ENCODE measurements at regions not wholly inside any gene's neighbourhood (a gene's known extent, or its start where the extent isn't known, plus 50 kb on each side); places are given as distances from the start of the nearest gene placed in this dataset.

DNA sequence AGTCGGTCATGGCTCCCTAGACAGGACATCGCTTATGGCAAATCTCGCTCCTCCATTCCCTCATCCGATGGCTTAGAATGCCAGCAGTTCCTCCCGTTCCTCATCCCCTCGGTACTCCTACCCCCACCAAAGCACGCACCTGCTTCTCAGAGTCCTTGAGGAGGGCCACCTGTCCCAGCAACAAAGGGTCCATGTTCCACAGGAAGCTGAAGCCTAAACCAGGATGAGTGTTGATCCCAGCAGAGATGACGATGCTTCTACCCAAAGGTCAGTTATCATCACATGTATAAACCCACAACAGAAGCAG lies 111.2 kb downstream of the THBS2 start:
- intact Hi-C loops (cut with DNase I; ENCODE audit: low total_unique reads) = no loop called here
- 81 to 86% methylated on average over 8 of the region's 8 CpGs for WGBS, 2 donors
- TF ChIP-seq POLR2A (IDR thresholded peaks at IDR 0.05) = no peak
- TF ChIP-seq, protein P1, sequence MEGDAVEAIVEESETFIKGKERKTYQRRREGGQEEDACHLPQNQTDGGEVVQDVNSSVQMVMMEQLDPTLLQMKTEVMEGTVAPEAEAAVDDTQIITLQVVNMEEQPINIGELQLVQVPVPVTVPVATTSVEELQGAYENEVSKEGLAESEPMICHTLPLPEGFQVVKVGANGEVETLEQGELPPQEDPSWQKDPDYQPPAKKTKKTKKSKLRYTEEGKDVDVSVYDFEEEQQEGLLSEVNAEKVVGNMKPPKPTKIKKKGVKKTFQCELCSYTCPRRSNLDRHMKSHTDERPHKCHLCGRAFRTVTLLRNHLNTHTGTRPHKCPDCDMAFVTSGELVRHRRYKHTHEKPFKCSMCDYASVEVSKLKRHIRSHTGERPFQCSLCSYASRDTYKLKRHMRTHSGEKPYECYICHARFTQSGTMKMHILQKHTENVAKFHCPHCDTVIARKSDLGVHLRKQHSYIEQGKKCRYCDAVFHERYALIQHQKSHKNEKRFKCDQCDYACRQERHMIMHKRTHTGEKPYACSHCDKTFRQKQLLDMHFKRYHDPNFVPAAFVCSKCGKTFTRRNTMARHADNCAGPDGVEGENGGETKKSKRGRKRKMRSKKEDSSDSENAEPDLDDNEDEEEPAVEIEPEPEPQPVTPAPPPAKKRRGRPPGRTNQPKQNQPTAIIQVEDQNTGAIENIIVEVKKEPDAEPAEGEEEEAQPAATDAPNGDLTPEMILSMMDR (IDR thresholded peaks at IDR 0.05) = no peak
- peak in 1 of 2 donors; percentile 65 for DNase-seq (ENCODE audit: low spot score in 2 of 2)
- H3K4me3 ChIP-seq (ENCODE audit: low read depth, poor library complexity, severe bottlenecking) = no peak overlapping the region

DNA sequence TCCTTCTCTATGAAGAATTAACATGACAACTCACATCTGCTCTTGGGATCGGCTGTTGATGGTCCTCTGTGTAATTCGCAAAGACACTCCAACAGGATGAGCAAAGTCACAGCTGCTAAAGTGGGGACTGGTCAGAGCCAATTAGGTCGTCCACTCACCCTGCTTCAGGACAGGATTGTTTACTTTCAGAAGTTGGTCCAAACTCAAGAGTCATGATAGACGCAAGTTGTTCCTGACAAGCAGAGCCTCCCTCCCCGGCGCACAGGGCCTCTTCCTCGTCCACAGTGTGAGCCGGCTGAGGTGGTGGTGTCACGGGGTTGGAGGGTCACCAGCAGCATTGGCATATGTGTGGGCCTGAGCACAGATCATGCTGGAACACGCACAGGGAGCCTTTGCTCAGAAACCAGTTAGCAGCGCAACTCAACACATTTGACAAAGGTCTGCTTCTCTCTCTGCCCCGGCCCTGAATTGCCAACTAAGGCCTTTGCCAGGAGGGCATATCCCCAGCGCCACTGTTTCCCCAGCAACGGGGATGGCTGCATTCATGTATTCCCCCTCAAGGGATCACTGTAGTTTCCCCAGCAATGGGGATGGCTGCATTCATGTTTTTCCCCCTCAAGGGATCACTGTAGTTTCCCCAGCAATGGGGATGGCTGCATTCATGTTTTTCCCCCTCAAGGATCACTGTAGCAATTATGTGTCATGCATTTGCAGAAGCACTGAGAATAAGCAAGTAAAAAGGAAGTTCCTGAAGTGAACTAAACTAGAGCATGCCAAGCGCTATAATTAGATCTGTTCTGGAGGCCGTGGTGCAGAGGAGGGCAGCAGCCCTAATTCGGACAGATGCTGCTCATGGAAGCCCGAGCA lies 111.7 kb downstream of the THBS2 start:
- no peak for TF ChIP-seq POLR2A (IDR thresholded peaks at IDR 0.05)
- TF ChIP-seq, protein P1 (IDR thresholded peaks at IDR 0.05) = no peak
- WGBS, 2 donors = 39 to 48% methylated on average over 14 to 18 of the region's 18 CpGs
- intact Hi-C loops (cut with DNase I; ENCODE audit: low total_unique reads) = no loop called here
- peak in 1 of 2 donors; percentile 84 for DNase-seq (ENCODE audit: low spot score in 2 of 2)
- H3K4me3 ChIP-seq (ENCODE audit: low read depth, poor library complexity, severe bottlenecking) = no peak overlapping the region

DNA sequence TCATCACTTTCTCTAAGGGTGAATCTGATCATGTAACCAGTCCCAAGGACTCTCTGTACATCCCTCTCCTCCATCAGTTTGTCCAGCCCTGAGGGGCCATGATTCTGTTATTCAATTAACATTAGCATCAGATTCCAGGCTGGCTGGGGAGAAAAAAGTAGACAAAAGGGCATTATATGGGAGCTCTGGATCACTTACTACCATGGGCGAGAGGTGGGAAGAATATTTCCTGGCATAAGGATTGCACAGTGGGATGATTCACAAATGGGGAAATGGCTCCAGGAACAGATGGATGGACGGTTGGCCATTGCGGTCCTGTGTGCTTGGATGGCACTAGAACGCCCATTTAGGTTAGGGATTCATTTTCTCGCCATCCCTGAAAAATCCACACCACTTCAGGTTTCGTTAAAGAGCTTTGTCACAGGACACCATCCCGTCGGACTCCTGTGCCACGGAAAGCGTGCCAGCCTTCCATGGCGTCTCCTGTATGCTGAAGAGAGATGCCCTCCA lies 112.6 kb downstream of the THBS2 start:
- no peak overlapping the region for H3K4me3 ChIP-seq (ENCODE audit: low read depth, poor library complexity, severe bottlenecking)
- TF ChIP-seq POLR2A (IDR thresholded peaks at IDR 0.05) = no peak
- TF ChIP-seq, protein P1 (IDR thresholded peaks at IDR 0.05) = no peak
- 89 to 93% methylated on average over 11 of the region's 11 CpGs for WGBS, 2 donors
- intact Hi-C loops (cut with DNase I; ENCODE audit: low total_unique reads) = no loop called here
- no peak for DNase-seq (ENCODE audit: low spot score in 2 of 2)

DNA sequence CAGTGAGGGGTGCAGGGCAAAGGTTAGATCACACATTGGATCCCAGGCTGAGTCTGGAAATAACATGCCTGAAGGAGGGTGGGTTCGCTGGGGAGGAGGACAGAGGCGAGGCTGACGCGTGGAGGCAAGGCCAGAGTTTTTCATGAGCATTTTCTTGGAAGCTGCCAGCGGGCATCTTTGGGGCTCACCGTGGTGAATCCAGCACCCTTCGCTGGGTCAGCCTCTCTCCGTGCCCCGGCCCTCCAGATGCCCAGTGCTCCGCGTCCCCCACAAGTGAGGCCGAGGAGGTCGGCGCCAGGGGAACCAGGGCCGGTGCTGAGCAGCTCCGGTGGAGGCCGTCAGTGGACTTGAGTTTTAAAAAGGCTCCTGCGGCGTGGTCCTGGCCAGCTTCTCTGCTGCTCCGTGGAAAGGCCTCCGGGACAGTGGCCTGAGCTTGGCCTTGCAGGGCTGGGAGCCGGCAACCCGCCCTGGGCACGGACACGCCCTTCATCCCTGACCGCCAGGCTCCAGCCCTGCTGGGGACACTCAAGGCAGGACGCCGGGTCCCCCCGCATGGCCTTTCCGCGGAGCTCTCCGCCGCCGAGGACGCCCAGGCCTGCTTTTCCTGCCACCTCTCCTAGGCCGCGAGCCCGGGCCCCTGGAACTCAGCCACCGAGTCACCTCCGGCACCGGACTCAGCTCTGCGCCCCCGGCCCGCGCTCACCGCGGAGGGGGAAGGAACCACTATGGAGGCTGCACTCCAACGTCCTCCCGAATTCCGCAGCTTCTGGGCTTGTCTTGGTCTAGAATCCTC lies 114.3 kb downstream of the THBS2 start:
- 95 to 96% methylated on average over 46 to 49 of the region's 50 CpGs for WGBS, 2 donors
- TF ChIP-seq, protein P1 (IDR thresholded peaks at IDR 0.05) = no peak
- TF ChIP-seq POLR2A (IDR thresholded peaks at IDR 0.05) = no peak
- no peak overlapping the region for H3K4me3 ChIP-seq (ENCODE audit: low read depth, poor library complexity, severe bottlenecking)
- intact Hi-C loops (cut with DNase I; ENCODE audit: low total_unique reads) = no loop called here
- no peak for DNase-seq (ENCODE audit: low spot score in 2 of 2)

DNA sequence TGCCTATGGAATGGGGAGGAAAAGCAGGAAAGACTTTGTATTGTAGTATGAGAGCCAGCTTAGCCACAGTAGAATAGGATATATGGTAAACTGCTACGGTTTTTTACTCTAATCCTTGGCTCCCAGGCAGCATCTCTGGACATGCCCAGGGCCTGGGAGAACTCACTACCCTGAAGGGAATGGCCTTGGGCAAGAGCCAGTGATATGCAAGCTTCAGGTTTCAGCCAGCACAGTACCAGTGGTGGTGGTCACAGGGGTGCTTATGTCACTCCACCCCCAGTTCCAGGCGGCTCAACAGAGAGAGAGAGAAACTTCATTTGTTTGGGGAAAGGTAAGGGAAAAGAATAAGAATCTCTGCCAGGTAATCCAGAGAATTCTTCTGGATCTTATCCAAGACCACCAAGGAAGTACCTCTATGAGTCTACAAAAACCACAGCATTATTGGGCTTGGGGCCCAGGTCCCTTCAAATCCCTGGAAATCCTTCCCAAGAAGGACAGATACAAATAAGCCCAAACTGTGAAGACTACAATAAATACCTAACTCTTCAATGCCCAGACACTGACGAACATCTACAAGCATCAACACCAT lies 121.2 kb downstream of the THBS2 start:
- DNase-seq (ENCODE audit: low spot score in 2 of 2) = no peak
- intact Hi-C loops (cut with DNase I; ENCODE audit: low total_unique reads) = no loop called here
- no peak overlapping the region for H3K4me3 ChIP-seq (ENCODE audit: low read depth, poor library complexity, severe bottlenecking)
- TF ChIP-seq, protein P1 (IDR thresholded peaks at IDR 0.05) = no peak
- no peak for TF ChIP-seq POLR2A (IDR thresholded peaks at IDR 0.05)
- WGBS, 2 donors = 62 to 78% methylated on average over 3 of the region's 3 CpGs
